ENCODE measurements at regions not wholly inside any gene's neighbourhood (a gene's known extent, or its start where the extent isn't known, plus 50 kb on each side); places are given as distances from the start of the nearest gene placed in this dataset.

- TF ChIP-seq CTCF (IDR thresholded peaks at IDR 0.05; ENCODE audit: low read depth, low read length, poor library complexity, severe bottlenecking) (no peak), EZH2phosphoT487 (IDR thresholded peaks at IDR 0.05; ENCODE audit: borderline replicate concordance, low read length) (no peak)
These were observed 592.1 kb upstream of the CDH2 start for GRCh38 chr18:28768791-28769768.

Data from DOHH2 (cell line).